SK-N-SH (cell line): ENCODE measurements at regions not wholly inside any gene's neighbourhood (a gene's known extent, or its start where the extent isn't known, plus 50 kb on each side); places are given as distances from the start of the nearest gene placed in this dataset.
A peak's percentile ranks its signal among the peaks of the same experiment; 100 is the strongest.

Experiments used
- CTCF ChIA-PET: fragments of 300-600, 350-600 bp; formaldehyde crosslinking; extraction: SDS; loops from one replicate; lab custom pipeline; 2021; lab: Yijun Ruan, JAX
- POLR2A ChIA-PET: fragments of 350-600 bp; sonication (Branson Sonifier 250); formaldehyde crosslinking; extraction: SDS; loops from one replicate; lab custom pipeline; 2020; ENCODE audit warnings: antibody characterized with exemption, inconsistent platforms; lab: Yijun Ruan, JAX
- DNase-seq: peaks from one replicate; pipeline ENCODE4 v3.0.0; 2012
- H2AFZ ChIP-seq: fragments of 200-600 bp; sonication (generic); 2 replicates; pipeline ENCODE4 v1.8.1; 2016; ENCODE audit warnings: antibody characterized with exemption, mild to moderate bottlenecking, low read depth
- H3F3A ChIP-seq: fragments of 200-600 bp; sonication (generic); replicated peaks from 2 replicates; pipeline ENCODE3; 2016; ENCODE audit warnings: antibody characterized with exemption, mild to moderate bottlenecking; ENCODE audit not compliant: insufficient read depth
- H3K27ac ChIP-seq, 2 experiments: fragments of 200-500 bp in 1 of 2; fragments of 200-600 bp in 1 of 2; sonication (Bioruptor generic) in 1 of 2; sonication (generic), shearing (Covaris generic) in 1 of 2; 2 replicates each; pipeline versions ENCODE4 v1.5.1 to v1.6.1; 2014 to 2016; ENCODE audit warnings: low read depth in 2 of 2, inconsistent platforms in 1 of 2, low read length in 1 of 2, mild to moderate bottlenecking in 1 of 2, mixed read lengths in 1 of 2
- H3K27me3 ChIP-seq: fragments of 200-600 bp; sonication (generic), shearing (Covaris generic); 2 replicates; pipeline ENCODE4 v1.6.1; 2016; ENCODE audit warnings: mixed run types; ENCODE audit not compliant: insufficient read depth
- H3K36me3 ChIP-seq, 2 experiments: fragments of 200-500 bp in 1 of 2; fragments of 200-600 bp in 1 of 2; sonication (Bioruptor generic) in 1 of 2; sonication (generic) in 1 of 2; replicated peaks in 1 of 2; 2 replicates each; pipeline versions ENCODE3 to v1.5.1; 2014 to 2016; ENCODE audit warnings: low read length in 1 of 2, mild to moderate bottlenecking in 1 of 2; ENCODE audit not compliant: insufficient read depth in 2 of 2, control insufficient read depth in 1 of 2
- H3K4me1 ChIP-seq, 2 experiments: fragments of 200-500 bp in 1 of 2; fragments of 200-600 bp in 1 of 2; sonication (Bioruptor generic) in 1 of 2; sonication (generic), shearing (Covaris generic) in 1 of 2; 2 replicates each; pipeline versions ENCODE4 v1.5.1 to v1.6.1; 2014 to 2016; ENCODE audit warnings: low read depth in 1 of 2, low read length in 1 of 2, mixed run types in 1 of 2; ENCODE audit not compliant: insufficient read depth in 2 of 2, control insufficient read depth in 1 of 2
- H3K4me2 ChIP-seq: fragments of 200-600 bp; sonication (generic), shearing (Covaris generic); 2 replicates; pipeline ENCODE4 v1.6.1; 2017; ENCODE audit warnings: mixed run types
- H3K4me3 ChIP-seq, 2 experiments: fragments of 200-500 bp in 1 of 2; fragments of 200-600 bp in 1 of 2; sonication (Bioruptor generic) in 1 of 2; sonication (generic), shearing (Covaris generic) in 1 of 2; 2 replicates each; pipeline versions ENCODE4 v1.5.1 to v1.8.1; 2014 to 2016; ENCODE audit warnings: low read depth in 2 of 2, inconsistent platforms in 1 of 2, low read length in 1 of 2, mild to moderate bottlenecking in 1 of 2, mixed read lengths in 1 of 2, moderate library complexity in 1 of 2
- H3K79me2 ChIP-seq: fragments of 200-600 bp; sonication (generic); 2 replicates; pipeline ENCODE4 v1.8.1; 2017; ENCODE audit warnings: mild to moderate bottlenecking; ENCODE audit not compliant: insufficient read depth
- H3K9ac ChIP-seq: fragments of 200-600 bp; sonication (generic); 2 replicates; pipeline ENCODE4 v1.6.1; 2017; ENCODE audit warnings: mixed run types
- H3K9me2 ChIP-seq: fragments of 200-600 bp; sonication (generic); 2 replicates; pipeline ENCODE4 v1.6.1; 2017; ENCODE audit warnings: mixed run types
- H3K9me3 ChIP-seq: fragments of 200-600 bp; sonication (generic); 2 replicates; pipeline ENCODE4 v1.6.1; 2017; ENCODE audit warnings: mixed run types, mild to moderate bottlenecking, moderate library complexity
- H4K20me1 ChIP-seq: fragments of 200-600 bp; sonication (generic); 2 replicates; pipeline ENCODE4 v1.6.1; 2017; ENCODE audit warnings: mild to moderate bottlenecking, mixed run types; ENCODE audit not compliant: insufficient read depth
- CHD2 ChIP-seq: fragments of 150-350 bp; IDR thresholded peaks from 2 replicates; pipeline ENCODE4 v1.6.1; 2018; ENCODE audit warnings: low read length; ENCODE audit not compliant: partially characterized antibody
- CTCF ChIP-seq: fragments of 200-600 bp; sonication (generic); IDR thresholded peaks from 2 replicates; pipeline ENCODE4 v1.6.1; 2017; ENCODE audit warnings: antibody characterized with exemption, mild to moderate bottlenecking, moderate library complexity
- ELF1 ChIP-seq: IDR thresholded peaks from 2 replicates; pipeline ENCODE4 v1.4.0; 2012
- EP300 ChIP-seq, 2 experiments: IDR thresholded peaks; 2 replicates each; pipeline versions ENCODE4 v1.4.0 to v1.6.1; 2012; ENCODE audit warnings: borderline replicate concordance in 1 of 2, low read depth in 1 of 2, low read length in 1 of 2
- EZH2phosphoT487 ChIP-seq: fragments of 200-600 bp; sonication (generic); IDR thresholded peaks from 2 replicates; pipeline ENCODE4 v1.6.1; 2017; ENCODE audit warnings: low read depth, mixed run types, mild to moderate bottlenecking, antibody characterized with exemption, moderate library complexity, borderline replicate concordance
- FOXJ3 ChIP-seq: sonication (generic); formaldehyde crosslinking; IDR thresholded peaks from 2 replicates; pipeline ENCODE4 v1.5.1; 2020; ENCODE audit warnings: mild to moderate bottlenecking, missing genetic modification reagents
- GABPA ChIP-seq: IDR thresholded peaks from 2 replicates; pipeline ENCODE4 v1.4.0; 2012; ENCODE audit warnings: low read depth, mild to moderate bottlenecking
- JUND ChIP-seq: IDR thresholded peaks from 2 replicates; pipeline ENCODE4 v1.4.0; 2012
- NRF1 ChIP-seq: IDR thresholded peaks from 2 replicates; pipeline ENCODE4 v1.6.1; 2012; ENCODE audit warnings: low read depth, mild to moderate bottlenecking, low read length
- PBX3 ChIP-seq: IDR thresholded peaks from 2 replicates; pipeline ENCODE4; 2012
- USF2 ChIP-seq: fragments of 150-350 bp; IDR thresholded peaks from 2 replicates; pipeline ENCODE4 v1.6.1; 2017; ENCODE audit warnings: antibody characterized with exemption, low read length, low read depth, borderline replicate concordance
- WGBS: methylation state at CpG from one replicate; pipeline ENCODE4 v1.1.6; 2017; ENCODE audit warnings: low lambda C conversion rate; 5-methylcytosine and 5-hydroxymethylcytosine counted together

- H3K9me2 ChIP-seq = no peaks in the 10 kb centered on the region
- DNase-seq = no peak
- no peaks in the 10 kb centered on the region for H3F3A ChIP-seq
- no peaks in the 10 kb centered on the region for H3K36me3 ChIP-seq
- no peak overlapping the region for H3K27ac ChIP-seq
- no peaks in the 10 kb centered on the region for H3K27me3 ChIP-seq
- no peaks in the 10 kb centered on the region for H3K79me2 ChIP-seq
- H3K4me2 ChIP-seq = no peak overlapping the region
- POLR2A ChIA-PET = no interaction called here
- no peak overlapping the region for H3K9ac ChIP-seq
- no peaks in the 10 kb centered on the region; a peak in 1 of 4 replicates for H3K4me1 ChIP-seq
- H2AFZ ChIP-seq = no peak overlapping the region
- H3K9me3 ChIP-seq = no peaks in the 10 kb centered on the region
- TF ChIP-seq CTCF (no peak), USF2 (no peak), CHD2 (no peak), EP300 (IDR thresholded peaks at IDR 0.05; ENCODE audit: borderline replicate concordance in 1 of 2, low read depth in 1 of 2, low read length in 1 of 2) (no peak), GABPA (no peak), ELF1 (no peak), NRF1 (no peak), JUND (no peak), FOXJ3 (CRISPR knock-in tag) (no peak)
- CTCF ChIA-PET = no interaction called here
- H3K4me3 ChIP-seq = no peak overlapping the region
- no peaks in the 10 kb centered on the region for H4K20me1 ChIP-seq
These were observed 592.6 kb upstream of the SOX9 start for GRCh38 chr17:71528210-71528609.

- no peaks in the 10 kb centered on the region for H3K9me3 ChIP-seq
- ChIA-PET POLR2A (no interaction called here), CTCF (interaction anchor here (1.6 kb wide), 1 partner anchor 9 kb away, joined by 6 read pairs; no protein-coding TSS in a partner anchor)
- no peaks in the 10 kb centered on the region for H3K9me2 ChIP-seq
- no peaks in the 10 kb centered on the region for H3K27me3 ChIP-seq
- no peak overlapping the region for H3K27ac ChIP-seq
- no peak overlapping the region for H2AFZ ChIP-seq
- H4K20me1 ChIP-seq = no peaks in the 10 kb centered on the region
- TF ChIP-seq PBX3 (peak; percentile 40; the same call in 1 of the 2 replicates), EZH2phosphoT487 (no peak)
- no peaks in the 10 kb centered on the region for H3K36me3 ChIP-seq
- H3K4me3 ChIP-seq = no peak overlapping the region
- no peaks in the 10 kb centered on the region; a peak in 1 of 4 replicates for H3K4me1 ChIP-seq
- H3F3A ChIP-seq = no peaks in the 10 kb centered on the region
- H3K79me2 ChIP-seq = no peaks in the 10 kb centered on the region
- WGBS = 86% methylated on average over 2 of the region's 2 CpGs
- no peak for DNase-seq
- no peak overlapping the region for H3K9ac ChIP-seq
- no peak overlapping the region for H3K4me2 ChIP-seq
These were observed 590.6 kb upstream of the SOX9 start for GRCh38 chr17:71530248-71530647.
